ENCODE measurements at regions not wholly inside any gene's neighbourhood (a gene's known extent, or its start where the extent isn't known, plus 50 kb on each side); places are given as distances from the start of the nearest gene placed in this dataset.

GRCh38 chr5:86095092-86095491 lies 522.6 kb upstream of the COX7C start:
- H4K20me1 ChIP-seq (ENCODE audit: low read depth): no peaks in the 10 kb centered on the region
- DNase-seq (ENCODE audit: low spot score): no peak
- no peaks in the 10 kb centered on the region for H3K9me3 Mint-ChIP-seq

DNA sequence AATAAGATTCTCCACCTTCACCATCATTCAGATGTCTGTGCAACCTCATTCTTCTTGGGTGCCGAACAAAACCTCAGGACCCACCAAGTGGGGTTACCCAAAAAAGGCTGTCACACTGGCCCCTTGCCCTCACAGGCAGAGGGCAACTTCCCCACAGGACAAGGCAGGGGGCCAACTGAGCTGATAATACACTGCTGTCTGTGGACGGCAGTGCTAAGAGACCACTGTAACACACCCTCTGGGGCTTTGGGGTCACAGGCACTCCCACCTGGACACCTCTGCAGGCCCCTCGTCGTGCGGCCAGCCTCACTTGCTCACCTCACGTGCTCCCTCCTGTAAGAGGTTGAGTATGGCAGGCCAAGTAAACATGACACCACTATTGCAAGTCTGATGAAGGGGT lies 515.8 kb upstream of the COX7C start:
- Mint-ChIP-seq H3K36me3 (no peaks in the 10 kb centered on the region), H3K27ac (no peak overlapping the region), H3K27me3 (ENCODE audit: insufficient read depth, low read depth) (no peaks in the 10 kb centered on the region), H3K4me1 (no peaks in the 10 kb centered on the region), H3K9me3 (no peaks in the 10 kb centered on the region), H3K4me3 (no peak overlapping the region)
- Histone ChIP-seq H2AFZ (replicated peaks) (no peak overlapping the region), H3K27me3 (no peaks in the 10 kb centered on the region), H3K27ac (no peak overlapping the region), H3K36me3 (no peaks in the 10 kb centered on the region), H3K4me3 (no peak overlapping the region), H3K4me2 (no peak overlapping the region), H4K20me1 (ENCODE audit: low read depth) (no peaks in the 10 kb centered on the region), H3K9ac (no peak overlapping the region), H3K79me2 (ENCODE audit: low read depth) (no peaks in the 10 kb centered on the region), H3F3A (ENCODE audit: low read depth) (no peaks in the 10 kb centered on the region), H3K9me3 (ENCODE audit: low read depth) (no peaks in the 10 kb centered on the region), H3K4me1 (no peaks in the 10 kb centered on the region)
- no peak for DNase-seq (ENCODE audit: low spot score)
- TF ChIP-seq CTCF (IDR thresholded peaks at IDR 0.05): no peak
- no peak for TF ChIP-seq EZH2phosphoT487 (IDR thresholded peaks at IDR 0.05)
- TF ChIP-seq EZH2 (IDR thresholded peaks at IDR 0.05): no peak

More at GRCh38 chr5:86095092-86095491, 522.6 kb upstream of the COX7C start:
- no peaks in the 10 kb centered on the region for H3K9me3 ChIP-seq (ENCODE audit: low read depth)
- Mint-ChIP-seq H3K36me3 (no peaks in the 10 kb centered on the region), H3K4me1 (no peaks in the 10 kb centered on the region), H3K27me3 (ENCODE audit: insufficient read depth, low read depth) (no peaks in the 10 kb centered on the region), H3K4me3 (no peak overlapping the region), H3K27ac (no peak overlapping the region)
- no peaks in the 10 kb centered on the region for H3K36me3 ChIP-seq
- no peak overlapping the region for H3K4me3 ChIP-seq
- no peak overlapping the region for H2AFZ ChIP-seq (replicated peaks)
- no peak overlapping the region for H3K27ac ChIP-seq
- TF ChIP-seq EZH2phosphoT487 (IDR thresholded peaks at IDR 0.05) (no peak), EZH2 (IDR thresholded peaks at IDR 0.05) (no peak), CTCF (IDR thresholded peaks at IDR 0.05) (no peak)
- H3F3A ChIP-seq (ENCODE audit: low read depth): no peaks in the 10 kb centered on the region
- no peaks in the 10 kb centered on the region for H3K27me3 ChIP-seq
- no peaks in the 10 kb centered on the region for H3K4me1 ChIP-seq
- H3K9ac ChIP-seq: no peak overlapping the region
- no peak overlapping the region for H3K4me2 ChIP-seq
- H3K79me2 ChIP-seq (ENCODE audit: low read depth): no peaks in the 10 kb centered on the region

GRCh38 chr5:86108825-86109224 lies 508.9 kb upstream of the COX7C start:
- TF ChIP-seq EZH2 (IDR thresholded peaks at IDR 0.05): no peak
- no peak for TF ChIP-seq CTCF (IDR thresholded peaks at IDR 0.05)
- TF ChIP-seq EZH2phosphoT487 (IDR thresholded peaks at IDR 0.05): no peak
- H3K36me3 ChIP-seq: no peaks in the 10 kb centered on the region

More at GRCh38 chr5:86108825-86109224, 508.9 kb upstream of the COX7C start:
- peaks cover 3% of the 10 kb centered on the region for H3K9me3 Mint-ChIP-seq
- no peaks in the 10 kb centered on the region for H3K36me3 Mint-ChIP-seq
- Histone ChIP-seq H3K9ac (no peak overlapping the region), H3K4me1 (no peaks in the 10 kb centered on the region), H3K9me3 (ENCODE audit: low read depth) (no peaks in the 10 kb centered on the region), H3K4me2 (no peak overlapping the region), H3F3A (ENCODE audit: low read depth) (no peaks in the 10 kb centered on the region), H2AFZ (replicated peaks) (no peak overlapping the region), H3K4me3 (no peak overlapping the region), H3K27me3 (no peaks in the 10 kb centered on the region), H3K79me2 (ENCODE audit: low read depth) (no peaks in the 10 kb centered on the region), H4K20me1 (ENCODE audit: low read depth) (no peaks in the 10 kb centered on the region), H3K27ac (no peak overlapping the region)
- H3K4me3 Mint-ChIP-seq: no peak overlapping the region
- no peaks in the 10 kb centered on the region for H3K27me3 Mint-ChIP-seq (ENCODE audit: insufficient read depth, low read depth)
- no peak overlapping the region for H3K27ac Mint-ChIP-seq
- no peak for DNase-seq (ENCODE audit: low spot score)
- no peaks in the 10 kb centered on the region for H3K4me1 Mint-ChIP-seq

All from neural progenitor cell (in vitro differentiated cells).